ENCODE measurements at regions not wholly inside any gene's neighbourhood (a gene's known extent, or its start where the extent isn't known, plus 50 kb on each side); places are given as distances from the start of the nearest gene placed in this dataset.

GRCh38 chr12:85516667-85517325, 236.8 kb downstream of the ALX1 start:
- TF ChIP-seq POLR2A (IDR thresholded peaks at IDR 0.05; ENCODE audit: low read length) (no peak), GATA1 (IDR thresholded peaks at IDR 0.05; ENCODE audit: low read depth, low read length) (no peak)
